ENCODE measurements at regions not wholly inside any gene's neighbourhood (a gene's known extent, or its start where the extent isn't known, plus 50 kb on each side); places are given as distances from the start of the nearest gene placed in this dataset.

DNA sequence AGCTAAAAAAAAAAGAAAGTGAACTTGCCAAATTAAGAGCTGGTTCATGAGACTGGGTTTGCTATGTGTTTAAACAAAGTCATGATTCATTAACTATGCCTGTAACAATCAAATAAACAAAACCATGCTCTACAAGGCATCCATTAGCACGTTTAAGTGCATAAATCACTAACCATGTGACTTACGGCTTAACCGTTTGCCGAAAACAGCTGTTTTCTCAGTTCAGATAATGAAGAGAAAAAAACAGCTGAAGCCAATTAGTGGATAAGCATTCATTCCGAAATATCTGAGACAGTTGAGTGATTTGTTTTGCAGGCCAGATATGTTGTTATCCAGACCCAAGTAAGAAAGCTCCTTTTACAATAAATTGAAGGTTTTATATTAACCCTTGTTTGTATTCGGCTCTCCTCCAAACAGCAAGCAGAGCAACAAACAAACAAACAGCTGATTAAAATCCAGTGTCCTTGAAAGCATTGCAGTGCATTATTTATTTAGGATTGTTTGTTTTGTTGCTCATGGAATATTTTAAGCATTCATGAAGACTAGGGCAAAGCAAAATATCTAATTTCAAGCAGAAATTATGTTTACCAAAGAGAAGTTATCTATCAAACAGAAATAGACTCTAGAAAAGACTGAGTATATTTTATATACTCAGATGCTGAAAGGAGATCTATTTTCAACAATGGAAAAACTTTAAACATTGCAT, 343.5 kb downstream of the RFPL4B start:
- TF ChIP-seq, protein P1, sequence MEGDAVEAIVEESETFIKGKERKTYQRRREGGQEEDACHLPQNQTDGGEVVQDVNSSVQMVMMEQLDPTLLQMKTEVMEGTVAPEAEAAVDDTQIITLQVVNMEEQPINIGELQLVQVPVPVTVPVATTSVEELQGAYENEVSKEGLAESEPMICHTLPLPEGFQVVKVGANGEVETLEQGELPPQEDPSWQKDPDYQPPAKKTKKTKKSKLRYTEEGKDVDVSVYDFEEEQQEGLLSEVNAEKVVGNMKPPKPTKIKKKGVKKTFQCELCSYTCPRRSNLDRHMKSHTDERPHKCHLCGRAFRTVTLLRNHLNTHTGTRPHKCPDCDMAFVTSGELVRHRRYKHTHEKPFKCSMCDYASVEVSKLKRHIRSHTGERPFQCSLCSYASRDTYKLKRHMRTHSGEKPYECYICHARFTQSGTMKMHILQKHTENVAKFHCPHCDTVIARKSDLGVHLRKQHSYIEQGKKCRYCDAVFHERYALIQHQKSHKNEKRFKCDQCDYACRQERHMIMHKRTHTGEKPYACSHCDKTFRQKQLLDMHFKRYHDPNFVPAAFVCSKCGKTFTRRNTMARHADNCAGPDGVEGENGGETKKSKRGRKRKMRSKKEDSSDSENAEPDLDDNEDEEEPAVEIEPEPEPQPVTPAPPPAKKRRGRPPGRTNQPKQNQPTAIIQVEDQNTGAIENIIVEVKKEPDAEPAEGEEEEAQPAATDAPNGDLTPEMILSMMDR (conservative IDR thresholded peaks at IDR 0.05; ENCODE audit: low read depth in 2 of 2) = no peak
- TF ChIP-seq EZH2phosphoT487 (IDR thresholded peaks at IDR 0.05; ENCODE audit: unreplicated experiment) (no peak), EZH2 (IDR thresholded peaks at IDR 0.05; ENCODE audit: low read depth, unreplicated experiment) (no peak), POLR2AphosphoS5 (IDR thresholded peaks at IDR 0.05; ENCODE audit: low read depth) (no peak), CREB1 (CRISPR knock-in tag; IDR thresholded peaks at IDR 0.05; ENCODE audit: low read depth) (no peak), JUNB (IDR thresholded peaks at IDR 0.05; ENCODE audit: unreplicated experiment) (no peak), NANOG (IDR thresholded peaks at IDR 0.05; ENCODE audit: borderline replicate concordance) (no peak)
- TF ChIP-seq, protein P2, sequence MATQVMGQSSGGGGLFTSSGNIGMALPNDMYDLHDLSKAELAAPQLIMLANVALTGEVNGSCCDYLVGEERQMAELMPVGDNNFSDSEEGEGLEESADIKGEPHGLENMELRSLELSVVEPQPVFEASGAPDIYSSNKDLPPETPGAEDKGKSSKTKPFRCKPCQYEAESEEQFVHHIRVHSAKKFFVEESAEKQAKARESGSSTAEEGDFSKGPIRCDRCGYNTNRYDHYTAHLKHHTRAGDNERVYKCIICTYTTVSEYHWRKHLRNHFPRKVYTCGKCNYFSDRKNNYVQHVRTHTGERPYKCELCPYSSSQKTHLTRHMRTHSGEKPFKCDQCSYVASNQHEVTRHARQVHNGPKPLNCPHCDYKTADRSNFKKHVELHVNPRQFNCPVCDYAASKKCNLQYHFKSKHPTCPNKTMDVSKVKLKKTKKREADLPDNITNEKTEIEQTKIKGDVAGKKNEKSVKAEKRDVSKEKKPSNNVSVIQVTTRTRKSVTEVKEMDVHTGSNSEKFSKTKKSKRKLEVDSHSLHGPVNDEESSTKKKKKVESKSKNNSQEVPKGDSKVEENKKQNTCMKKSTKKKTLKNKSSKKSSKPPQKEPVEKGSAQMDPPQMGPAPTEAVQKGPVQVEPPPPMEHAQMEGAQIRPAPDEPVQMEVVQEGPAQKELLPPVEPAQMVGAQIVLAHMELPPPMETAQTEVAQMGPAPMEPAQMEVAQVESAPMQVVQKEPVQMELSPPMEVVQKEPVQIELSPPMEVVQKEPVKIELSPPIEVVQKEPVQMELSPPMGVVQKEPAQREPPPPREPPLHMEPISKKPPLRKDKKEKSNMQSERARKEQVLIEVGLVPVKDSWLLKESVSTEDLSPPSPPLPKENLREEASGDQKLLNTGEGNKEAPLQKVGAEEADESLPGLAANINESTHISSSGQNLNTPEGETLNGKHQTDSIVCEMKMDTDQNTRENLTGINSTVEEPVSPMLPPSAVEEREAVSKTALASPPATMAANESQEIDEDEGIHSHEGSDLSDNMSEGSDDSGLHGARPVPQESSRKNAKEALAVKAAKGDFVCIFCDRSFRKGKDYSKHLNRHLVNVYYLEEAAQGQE (IDR thresholded peaks at IDR 0.05; ENCODE audit: unreplicated experiment) = no peak
